Stimulated activated CD4-positive, alpha-beta T cell treated with anti-CD3 and anti-CD28 coated beads, Interleukin-12 subunit alpha, Interleukin-12 subunit beta, amount 100 ng/mL, for 48 hours (primary cell): ENCODE measurements at regions not wholly inside any gene's neighbourhood (a gene's known extent, or its start where the extent isn't known, plus 50 kb on each side); places are given as distances from the start of the nearest gene placed in this dataset.
"Not testable (repeated sequence)": the region's sequence is repeated elsewhere in the genome, so short reads cannot be mapped to it uniquely, and the experiment has no call there.

ENCODE experiments used
- DNase-seq, 3 donors: peaks; one replicate each; pipeline ENCODE4 v3.0.0-alpha.2; 2020; ENCODE audit warnings: low read depth in 2 of 3, low spot score in 1 of 3

GRCh38 chr11:79663017-79663416 is 222.2 kb upstream of the TENM4 start:
- DNase-seq = no peak

GRCh38 chr11:79661373-79661772 is 220.5 kb upstream of the TENM4 start:
- DNase-seq = no peak

GRCh38 chr11:79648766-79649520 is 208.1 kb upstream of the TENM4 start:
- no peak for DNase-seq

- no peak for DNase-seq
Measured at GRCh38 chr11:79637219-79637618, 196.4 kb upstream of the TENM4 start.

GRCh38 chr11:79634905-79635304 is 194.1 kb upstream of the TENM4 start:
- no peak for DNase-seq

- DNase-seq = no peak
Measured at GRCh38 chr11:79627281-79627680, 186.5 kb upstream of the TENM4 start.

GRCh38 chr11:79626135-79627075 is 185.6 kb upstream of the TENM4 start:
- DNase-seq = no peak

- DNase-seq = no peak
Measured at GRCh38 chr11:79623375-79623774, 182.5 kb upstream of the TENM4 start.

- DNase-seq = no peak
Measured at GRCh38 chr11:79617561-79617960, 176.7 kb upstream of the TENM4 start.

- no peak for DNase-seq
Measured at GRCh38 chr11:79616392-79616851, 175.6 kb upstream of the TENM4 start.

GRCh38 chr11:79615425-79615824 is 174.6 kb upstream of the TENM4 start:
- DNase-seq = no peak

GRCh38 chr11:79610678-79611077 is 169.8 kb upstream of the TENM4 start:
- no peak for DNase-seq

GRCh38 chr11:79610139-79610538 is 169.3 kb upstream of the TENM4 start:
- no peak for DNase-seq

GRCh38 chr11:79609511-79609910 is 168.7 kb upstream of the TENM4 start:
- no peak for DNase-seq

- not testable (repeated sequence) for DNase-seq
Measured at GRCh38 chr11:79606461-79606860, 165.6 kb upstream of the TENM4 start.

GRCh38 chr11:79600711-79601110 is 159.9 kb upstream of the TENM4 start:
- DNase-seq = no peak

- no peak for DNase-seq
Measured at GRCh38 chr11:79594834-79595233, 154.0 kb upstream of the TENM4 start.

- DNase-seq = no peak
Measured at GRCh38 chr11:79592824-79593223, 152.0 kb upstream of the TENM4 start.

- no peak for DNase-seq
Measured at GRCh38 chr11:79592406-79592805, 151.6 kb upstream of the TENM4 start.

GRCh38 chr11:79582434-79582833 is 141.6 kb upstream of the TENM4 start:
- DNase-seq = no peak

- no peak for DNase-seq
Measured at GRCh38 chr11:79579063-79579462, 138.2 kb upstream of the TENM4 start.

GRCh38 chr11:79578116-79578515 is 137.3 kb upstream of the TENM4 start:
- no peak for DNase-seq
